GM23338 (cell line): ENCODE measurements at regions not wholly inside any gene's neighbourhood (a gene's known extent, or its start where the extent isn't known, plus 50 kb on each side); places are given as distances from the start of the nearest gene placed in this dataset.

ENCODE experiments used
- EZH2 ChIP-seq: fragments of 200-600 bp; sonication (generic); IDR thresholded peaks from one replicate; pipeline ENCODE4 v1.8.0; 2017; ENCODE audit warnings: antibody characterized with exemption, mild to moderate bottlenecking, low read depth; ENCODE audit not compliant: unreplicated experiment
- EZH2phosphoT487 ChIP-seq: fragments of 200-600 bp; sonication (generic); IDR thresholded peaks from one replicate; pipeline ENCODE4 v1.8.1; 2018; ENCODE audit warnings: antibody characterized with exemption; ENCODE audit not compliant: unreplicated experiment
- POLR2AphosphoS5 ChIP-seq: IDR thresholded peaks from 2 replicates; pipeline ENCODE4 v1.6.1; 2016; ENCODE audit warnings: antibody characterized with exemption, low read depth

DNA sequence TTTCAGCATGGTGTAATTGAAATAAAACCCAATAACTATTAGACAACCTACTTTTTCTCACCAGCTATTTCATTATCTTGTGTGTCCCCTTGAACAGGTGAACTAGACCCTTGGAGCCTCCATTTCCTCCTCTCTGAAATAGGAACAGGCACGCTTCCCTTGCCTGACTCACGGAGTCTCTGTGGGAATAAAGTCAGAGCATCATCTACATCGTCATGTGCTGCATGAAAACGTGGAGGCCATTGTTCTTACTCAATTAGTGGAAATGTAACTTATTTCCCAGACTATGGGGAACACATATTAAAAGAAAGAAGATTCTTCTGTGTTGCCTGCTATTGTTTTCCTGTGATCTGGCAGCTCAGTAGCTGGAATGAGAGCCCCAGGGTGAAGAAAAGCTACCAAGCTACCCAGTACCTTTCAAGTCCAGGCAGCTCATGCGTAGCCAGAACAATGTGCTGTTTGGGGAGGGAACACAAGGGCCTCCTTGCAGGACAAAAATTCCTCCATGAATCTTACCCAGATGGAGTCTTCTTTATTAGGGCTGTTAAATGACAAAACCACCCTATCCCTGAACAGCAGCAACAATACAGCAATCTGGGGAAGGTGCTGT lies 59.8 kb downstream of the SOX11 start:
- TF ChIP-seq EZH2 (no peak), POLR2AphosphoS5 (no peak), EZH2phosphoT487 (no peak)
